ENCODE measurements at regions not wholly inside any gene's neighbourhood (a gene's known extent, or its start where the extent isn't known, plus 50 kb on each side); places are given as distances from the start of the nearest gene placed in this dataset.

DNA sequence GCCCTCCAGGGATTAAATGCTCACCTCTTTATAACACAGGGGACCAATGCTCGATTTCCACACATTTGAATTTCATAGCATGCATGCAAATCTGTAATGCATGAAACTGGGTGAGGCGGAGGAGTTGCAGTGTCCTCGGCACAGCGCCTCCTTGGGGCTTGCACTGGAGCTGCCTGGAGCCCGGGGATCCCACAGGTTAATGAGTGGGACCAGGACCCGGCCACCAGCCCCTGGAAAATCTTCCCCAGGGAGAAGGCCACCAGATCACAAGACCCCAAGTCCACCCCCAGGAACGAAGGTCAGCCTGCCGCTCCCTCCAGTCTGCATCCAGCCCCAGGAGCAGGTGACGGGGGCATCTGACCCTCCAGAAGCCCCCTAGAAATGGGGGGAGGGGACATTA lies 119.1 kb downstream of the MN1 start:
- DNase-seq = no peak

DNA sequence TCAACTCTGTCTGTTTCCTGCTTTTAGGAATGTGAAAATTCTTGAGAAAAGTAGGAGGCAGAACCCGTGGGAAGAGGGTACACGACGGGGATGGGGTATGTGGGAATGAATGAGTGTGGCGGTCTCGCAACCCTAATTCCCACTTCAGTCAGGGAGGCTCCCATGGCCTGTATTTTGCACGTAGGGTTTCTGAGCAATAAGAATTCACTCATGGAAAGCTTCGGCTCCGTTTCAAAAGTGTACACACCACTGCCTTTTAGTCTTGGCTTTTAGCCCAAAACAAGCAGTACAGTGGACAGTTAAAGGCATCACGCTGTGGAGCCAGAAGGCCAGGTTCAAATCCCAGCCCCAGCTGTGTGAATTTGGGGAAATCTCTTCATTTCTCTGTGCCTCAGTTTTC lies 116.7 kb downstream of the MN1 start:
- DNase-seq = no peak

DNA sequence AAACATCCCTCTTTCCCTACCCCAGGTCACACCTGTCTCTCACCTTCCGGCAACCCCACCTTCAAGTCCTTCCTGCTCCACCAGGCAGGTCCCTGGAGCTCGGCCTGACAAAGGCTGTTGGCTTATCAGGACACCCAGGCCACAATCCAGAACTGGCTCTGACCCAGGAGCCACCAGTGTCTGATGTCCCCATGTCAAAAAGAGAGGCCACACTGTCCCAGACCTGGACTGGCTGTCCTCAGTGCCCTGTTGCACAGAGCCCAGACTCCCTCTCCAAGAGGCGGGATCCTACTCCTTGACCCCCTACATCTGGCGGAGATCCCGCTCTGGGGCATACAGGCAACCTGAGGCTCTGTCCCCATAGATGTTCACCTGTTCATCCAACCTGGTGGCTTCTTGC lies 116.0 kb downstream of the MN1 start:
- DNase-seq = no peak

DNA sequence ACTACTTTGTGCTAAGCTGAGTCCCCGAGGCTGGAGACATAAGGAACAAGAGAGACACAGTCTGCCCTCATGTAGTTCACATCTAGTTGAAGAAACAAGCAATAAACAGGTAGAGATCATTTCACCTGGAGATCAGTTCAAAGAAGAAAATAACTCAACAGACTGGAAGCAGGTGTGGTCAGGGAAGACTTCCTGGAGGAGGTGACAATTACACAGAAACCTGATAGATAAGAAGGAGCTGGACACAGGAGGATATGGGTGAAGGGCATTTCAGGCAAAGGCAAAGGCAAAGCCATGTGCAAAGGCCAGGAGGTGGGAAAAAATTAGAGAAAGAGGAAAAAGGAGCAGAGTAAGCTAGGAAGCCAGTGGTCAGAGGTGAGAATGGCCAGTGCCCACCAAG lies 115.6 kb downstream of the MN1 start:
- no peak for DNase-seq

DNA sequence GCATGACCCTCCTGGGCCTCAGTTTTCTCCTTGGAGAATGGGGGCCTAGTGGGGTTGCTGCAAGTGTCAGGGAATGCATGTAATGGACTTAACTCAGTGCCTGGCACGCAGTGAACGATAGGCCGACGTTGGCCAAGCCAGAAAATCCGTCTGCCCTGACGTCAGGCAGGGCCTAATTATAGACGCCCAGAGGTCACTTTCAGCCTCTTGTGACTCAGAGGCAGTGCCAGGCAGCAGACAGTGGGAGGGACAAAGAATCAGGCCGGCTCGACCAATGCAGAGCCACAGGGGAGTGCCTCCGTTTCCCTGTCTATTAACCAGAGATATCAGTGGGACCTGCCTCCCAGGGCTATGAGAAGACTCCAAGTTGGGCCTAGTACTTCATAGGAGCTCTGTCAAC lies 115.0 kb downstream of the MN1 start:
- no peak for DNase-seq

DNA sequence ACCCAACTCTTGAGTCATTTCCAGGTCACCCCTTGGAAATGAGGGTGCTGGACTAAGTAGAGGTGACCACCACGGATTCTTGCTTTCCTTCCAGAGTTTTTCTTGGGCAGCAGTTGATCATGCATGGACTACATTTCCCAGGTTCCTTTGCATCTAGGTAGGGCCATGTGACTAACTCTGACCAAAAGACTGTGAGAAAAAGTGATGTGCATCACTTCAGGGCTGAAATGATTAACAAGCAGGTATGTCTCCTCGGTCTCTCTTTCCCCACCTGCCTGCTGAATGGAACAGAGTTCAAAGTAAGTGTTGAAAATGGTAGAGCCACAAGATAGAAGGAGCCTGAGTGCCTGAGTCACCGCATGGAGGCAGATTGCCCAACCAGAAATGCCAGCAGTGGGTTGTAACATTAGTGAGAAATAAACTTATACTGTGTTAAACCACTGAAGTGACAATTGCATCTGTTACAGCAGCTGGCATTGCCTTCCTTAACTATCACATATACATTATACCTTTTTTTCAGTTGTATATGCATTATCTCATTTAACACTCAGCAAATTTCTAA lies 113.5 kb downstream of the MN1 start:
- DNase-seq = no peak

DNA sequence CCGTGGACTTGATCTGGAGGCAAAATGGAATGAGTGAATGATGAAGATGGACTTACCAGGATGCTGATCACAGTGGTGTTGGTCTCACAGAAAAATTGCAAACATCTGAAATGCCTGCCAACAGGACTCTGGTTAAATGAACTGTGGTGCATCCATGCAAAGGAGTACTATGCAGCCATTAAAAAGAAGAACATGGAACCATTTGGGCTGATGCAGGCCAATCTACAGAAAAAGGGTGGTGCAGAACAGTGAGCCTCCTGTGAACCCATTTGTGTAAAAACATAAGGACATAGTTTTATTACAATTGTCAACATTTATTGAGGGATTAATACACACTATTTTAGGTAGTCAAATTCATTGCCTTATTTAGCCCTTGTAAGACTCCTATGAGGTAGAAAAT lies 111.9 kb downstream of the MN1 start:
- DNase-seq = no peak

DNA sequence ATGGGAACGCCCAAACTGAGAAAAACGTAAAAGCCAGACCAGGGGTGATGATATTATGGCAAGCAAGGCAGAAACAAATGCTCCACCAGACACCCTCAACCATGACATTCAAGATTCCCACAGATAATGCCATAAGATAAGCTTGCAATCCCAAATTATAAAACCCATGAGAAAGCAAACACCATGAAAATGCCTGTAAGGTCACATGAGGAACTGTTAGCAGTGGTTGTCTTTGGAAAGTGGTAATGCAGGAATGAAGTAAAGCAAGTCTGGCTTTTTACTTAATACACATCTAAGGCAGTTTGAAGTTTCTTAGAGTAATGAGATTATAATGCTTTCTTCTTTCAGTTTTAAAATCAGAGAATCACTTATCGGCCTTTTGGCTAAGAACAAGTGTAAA lies 111.0 kb downstream of the MN1 start:
- no peak for DNase-seq

DNA sequence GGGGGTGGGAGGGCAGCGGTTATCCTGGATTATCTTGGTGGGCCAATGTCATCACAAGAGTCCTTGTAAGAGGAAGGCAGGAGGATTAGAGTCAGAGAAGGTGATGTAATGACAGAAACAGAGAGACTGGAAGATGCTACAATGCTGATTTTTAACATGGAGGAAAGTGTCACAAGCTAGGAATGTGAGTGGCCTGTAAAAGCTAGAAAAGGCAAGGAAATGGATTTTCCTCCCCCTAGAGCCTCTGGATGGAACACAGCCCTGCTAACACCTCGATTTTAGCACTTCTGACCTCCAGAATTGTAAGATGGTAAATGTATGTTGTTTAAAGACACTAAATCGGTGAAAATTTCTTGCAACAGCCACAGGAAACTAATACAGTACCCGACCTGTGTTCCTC lies 109.3 kb downstream of the MN1 start:
- no peak for DNase-seq

DNA sequence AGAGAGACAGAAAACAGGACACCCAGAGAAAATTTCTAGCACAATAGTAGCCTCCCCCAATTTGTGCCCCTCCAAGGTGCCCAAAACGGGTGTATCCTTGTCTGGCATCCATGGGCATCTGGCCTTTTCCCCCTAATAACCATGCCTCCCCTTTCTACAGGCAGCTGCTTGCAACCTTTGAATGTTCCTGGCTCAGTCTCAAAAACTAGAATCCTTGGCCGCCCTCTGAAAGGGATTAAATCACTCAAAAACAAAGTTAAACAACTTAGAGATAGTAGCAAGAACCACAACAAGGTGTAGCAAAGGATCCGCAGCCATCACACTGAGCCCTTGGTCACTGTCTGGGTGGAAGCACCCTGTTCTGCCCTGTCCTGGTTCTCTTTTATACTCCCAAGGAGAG lies 105.6 kb downstream of the MN1 start:
- DNase-seq = no peak

DNA sequence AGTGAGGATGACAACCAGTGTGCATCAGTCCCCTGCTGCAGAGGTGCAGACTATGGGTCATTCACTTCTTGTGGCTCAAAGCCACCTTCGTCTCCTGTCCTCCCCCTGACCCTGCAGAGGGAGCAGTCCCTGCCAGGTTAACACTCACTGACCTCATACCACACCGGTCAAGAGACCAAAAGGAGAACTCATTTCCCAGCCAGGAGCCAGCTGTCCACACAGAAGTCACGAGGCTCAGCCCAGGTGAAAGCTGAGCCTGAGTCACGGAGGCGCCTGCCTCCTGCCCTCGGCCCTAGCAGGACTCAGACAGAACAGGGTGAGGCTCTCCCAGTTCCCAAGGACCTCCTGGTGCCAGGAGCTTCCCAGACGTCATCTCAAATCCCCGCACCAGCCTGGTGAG lies 103.7 kb downstream of the MN1 start:
- no peak for DNase-seq
